ENCODE measurements at regions not wholly inside any gene's neighbourhood (a gene's known extent, or its start where the extent isn't known, plus 50 kb on each side); places are given as distances from the start of the nearest gene placed in this dataset.

DNA sequence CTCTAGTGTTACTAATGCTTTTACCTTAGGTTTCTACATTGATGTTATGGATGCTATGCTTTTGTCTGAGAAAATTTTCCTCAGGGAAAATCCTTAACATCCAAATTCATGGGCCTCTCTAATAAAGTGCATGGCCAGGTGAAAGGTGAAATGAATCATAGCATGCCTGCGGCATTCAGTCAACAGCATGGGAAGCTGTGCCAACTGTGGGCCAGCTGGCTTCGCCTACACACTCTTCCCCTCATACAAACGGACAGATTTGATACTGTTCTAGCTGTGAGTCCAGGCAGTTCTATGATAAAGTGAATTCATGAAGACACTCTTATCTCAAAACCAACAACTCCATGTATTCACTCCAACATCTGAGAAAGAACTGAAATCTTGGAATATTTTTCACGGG, 374.1 kb downstream of the PLK2 start:
- DNase-seq, result no peak
- Mint-ChIP-seq H3K9me3 (ENCODE audit: unreplicated experiment) (no peaks in the 10 kb centered on the region), H3K27me3 (ENCODE audit: unreplicated experiment) (no peaks in the 10 kb centered on the region), H3K36me3 (ENCODE audit: unreplicated experiment) (no peaks in the 10 kb centered on the region), H3K4me1 (ENCODE audit: low read depth, unreplicated experiment) (no peaks in the 10 kb centered on the region), H3K27ac (ENCODE audit: unreplicated experiment) (no peak overlapping the region), H3K4me3 (ENCODE audit: unreplicated experiment) (no peak overlapping the region)
- TF ChIP-seq, protein P1, sequence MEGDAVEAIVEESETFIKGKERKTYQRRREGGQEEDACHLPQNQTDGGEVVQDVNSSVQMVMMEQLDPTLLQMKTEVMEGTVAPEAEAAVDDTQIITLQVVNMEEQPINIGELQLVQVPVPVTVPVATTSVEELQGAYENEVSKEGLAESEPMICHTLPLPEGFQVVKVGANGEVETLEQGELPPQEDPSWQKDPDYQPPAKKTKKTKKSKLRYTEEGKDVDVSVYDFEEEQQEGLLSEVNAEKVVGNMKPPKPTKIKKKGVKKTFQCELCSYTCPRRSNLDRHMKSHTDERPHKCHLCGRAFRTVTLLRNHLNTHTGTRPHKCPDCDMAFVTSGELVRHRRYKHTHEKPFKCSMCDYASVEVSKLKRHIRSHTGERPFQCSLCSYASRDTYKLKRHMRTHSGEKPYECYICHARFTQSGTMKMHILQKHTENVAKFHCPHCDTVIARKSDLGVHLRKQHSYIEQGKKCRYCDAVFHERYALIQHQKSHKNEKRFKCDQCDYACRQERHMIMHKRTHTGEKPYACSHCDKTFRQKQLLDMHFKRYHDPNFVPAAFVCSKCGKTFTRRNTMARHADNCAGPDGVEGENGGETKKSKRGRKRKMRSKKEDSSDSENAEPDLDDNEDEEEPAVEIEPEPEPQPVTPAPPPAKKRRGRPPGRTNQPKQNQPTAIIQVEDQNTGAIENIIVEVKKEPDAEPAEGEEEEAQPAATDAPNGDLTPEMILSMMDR (IDR thresholded peaks at IDR 0.05; ENCODE audit: partially characterized antibody, unreplicated experiment), result no peak

GRCh38 chr5:58081435-58081834, 378.5 kb downstream of the PLK2 start:
- H3K27me3 Mint-ChIP-seq (ENCODE audit: unreplicated experiment), result no peaks in the 10 kb centered on the region
- H3K27ac Mint-ChIP-seq (ENCODE audit: unreplicated experiment), result no peak overlapping the region

DNA sequence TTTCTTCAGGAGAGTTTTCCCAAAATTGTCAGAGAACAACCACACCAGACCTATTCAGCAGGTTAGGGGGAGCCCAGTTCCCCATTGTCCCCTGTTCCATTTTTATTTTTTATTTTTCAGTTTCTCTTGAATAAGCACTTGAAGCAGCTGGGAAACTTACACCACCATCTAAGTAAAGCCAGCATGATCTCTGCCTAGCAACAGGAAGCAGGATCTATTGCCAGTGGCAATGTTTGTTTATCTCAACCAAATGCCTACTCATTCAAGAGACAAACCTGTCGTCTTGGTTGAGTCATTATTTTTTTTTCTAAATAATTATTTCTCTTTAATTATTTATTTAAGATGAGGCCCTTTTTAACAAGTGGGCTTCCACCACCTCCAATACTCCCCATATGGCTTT, 379.3 kb downstream of the PLK2 start:
- no peak overlapping the region for H3K27ac Mint-ChIP-seq (ENCODE audit: unreplicated experiment)
- no peak overlapping the region for H3K4me3 Mint-ChIP-seq (ENCODE audit: unreplicated experiment)
- no peak for DNase-seq
- no peaks in the 10 kb centered on the region for H3K36me3 Mint-ChIP-seq (ENCODE audit: unreplicated experiment)
- TF ChIP-seq, protein P1 (IDR thresholded peaks at IDR 0.05; ENCODE audit: partially characterized antibody, unreplicated experiment), result no peak
- H3K4me1 Mint-ChIP-seq (ENCODE audit: low read depth, unreplicated experiment), result peaks cover 4% of the 10 kb centered on the region
- H3K27me3 Mint-ChIP-seq (ENCODE audit: unreplicated experiment), result no peaks in the 10 kb centered on the region
- peaks cover 2% of the 10 kb centered on the region for H3K9me3 Mint-ChIP-seq (ENCODE audit: unreplicated experiment)

More at GRCh38 chr5:58081435-58081834, 378.5 kb downstream of the PLK2 start:
- peaks cover 4% of the 10 kb centered on the region for H3K4me1 Mint-ChIP-seq (ENCODE audit: low read depth, unreplicated experiment)
- DNase-seq, result no peak
- peaks cover 2% of the 10 kb centered on the region for H3K9me3 Mint-ChIP-seq (ENCODE audit: unreplicated experiment)
- no peak overlapping the region for H3K4me3 Mint-ChIP-seq (ENCODE audit: unreplicated experiment)
- H3K36me3 Mint-ChIP-seq (ENCODE audit: unreplicated experiment), result no peaks in the 10 kb centered on the region
- TF ChIP-seq, protein P1 (IDR thresholded peaks at IDR 0.05; ENCODE audit: partially characterized antibody, unreplicated experiment), result no peak

DNA sequence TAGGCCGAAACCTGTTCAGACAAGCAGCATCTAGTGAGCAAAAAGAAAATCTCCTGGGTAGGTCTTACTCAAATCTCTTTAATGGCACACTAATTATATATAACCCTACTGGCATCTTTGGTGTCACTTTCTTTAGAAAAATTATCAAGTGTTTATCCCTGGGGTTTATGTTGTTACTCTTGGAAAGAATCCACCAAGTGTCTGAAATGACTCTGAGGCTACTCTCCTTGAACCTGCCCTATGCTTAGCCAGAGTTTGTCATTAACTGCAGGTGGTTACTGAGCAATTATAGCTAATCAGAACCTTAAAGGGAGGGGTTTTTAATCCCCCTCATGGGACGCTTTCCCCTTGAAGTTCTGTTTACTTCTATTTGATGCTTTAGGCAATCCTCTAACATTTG, 381.9 kb downstream of the PLK2 start:
- no peak overlapping the region for H3K4me3 Mint-ChIP-seq (ENCODE audit: unreplicated experiment)
- peaks cover 4% of the 10 kb centered on the region for H3K4me1 Mint-ChIP-seq (ENCODE audit: low read depth, unreplicated experiment)
- H3K9me3 Mint-ChIP-seq (ENCODE audit: unreplicated experiment), result peaks cover 2% of the 10 kb centered on the region
- no peaks in the 10 kb centered on the region for H3K36me3 Mint-ChIP-seq (ENCODE audit: unreplicated experiment)
- TF ChIP-seq, protein P1 (IDR thresholded peaks at IDR 0.05; ENCODE audit: partially characterized antibody, unreplicated experiment), result no peak
- H3K27me3 Mint-ChIP-seq (ENCODE audit: unreplicated experiment), result no peaks in the 10 kb centered on the region
- DNase-seq, result no peak
- H3K27ac Mint-ChIP-seq (ENCODE audit: unreplicated experiment), result no peak overlapping the region

DNA sequence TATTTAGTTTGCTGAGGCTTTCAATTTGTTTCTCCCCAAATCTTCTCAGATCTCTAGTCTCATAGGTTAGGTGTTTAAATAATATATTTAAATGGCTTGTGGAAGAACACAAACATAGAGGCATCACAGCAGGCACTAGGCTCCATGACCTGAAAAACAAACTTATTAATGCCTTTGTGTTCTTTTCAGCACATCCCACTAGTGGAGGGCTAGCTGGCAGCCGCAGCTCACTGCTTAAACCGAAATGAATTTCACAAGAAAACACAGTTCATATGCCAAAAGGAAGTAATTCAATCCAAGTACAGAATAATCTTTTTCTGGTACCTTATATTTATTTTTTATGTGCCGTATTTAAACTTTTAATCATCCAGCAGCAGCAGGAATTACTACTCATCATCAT, 382.5 kb downstream of the PLK2 start:
- peaks cover 2% of the 10 kb centered on the region for H3K9me3 Mint-ChIP-seq (ENCODE audit: unreplicated experiment)
- no peak overlapping the region for H3K4me3 Mint-ChIP-seq (ENCODE audit: unreplicated experiment)
- no peaks in the 10 kb centered on the region for H3K27me3 Mint-ChIP-seq (ENCODE audit: unreplicated experiment)
- H3K36me3 Mint-ChIP-seq (ENCODE audit: unreplicated experiment), result no peaks in the 10 kb centered on the region
- peaks cover 4% of the 10 kb centered on the region for H3K4me1 Mint-ChIP-seq (ENCODE audit: low read depth, unreplicated experiment)
- no peak for DNase-seq
- no peak overlapping the region for H3K27ac Mint-ChIP-seq (ENCODE audit: unreplicated experiment)
- TF ChIP-seq, protein P1 (IDR thresholded peaks at IDR 0.05; ENCODE audit: partially characterized antibody, unreplicated experiment), result no peak
